PC-9 (cell line): ENCODE measurements at regions not wholly inside any gene's neighbourhood (a gene's known extent, or its start where the extent isn't known, plus 50 kb on each side); places are given as distances from the start of the nearest gene placed in this dataset.

Experiments
- BruUV-seq: library from RNA; stranded (reverse); fragments of 400-500 nt; replicated peaks from 2 replicates; lab custom pipeline; 2021; lab: Mats Ljungman, UMichigan
- CTCF ChIA-PET: fragments of 300-600 bp; sonication (Branson Sonifier 250); formaldehyde crosslinking; loops from one replicate; lab custom pipeline; 2022; ENCODE audit warnings: antibody characterized with exemption; lab: Charles Lee
- POLR2A ChIA-PET: fragments of 300-600 bp; sonication (Branson Sonifier 250); formaldehyde crosslinking; loops from one replicate; lab custom pipeline; 2022; ENCODE audit warnings: antibody characterized with exemption; ENCODE audit not compliant: unreplicated experiment; lab: Charles Lee
- DNase-seq, 2 experiments: peaks; one replicate each; pipeline versions ENCODE4 v3.0.0 to v3.0.0-alpha.2; 2015 to 2022; ENCODE audit warnings: mixed read lengths in 1 of 2
- H2AFZ ChIP-seq: fragments of 200-600 bp; sonication (generic); 2 replicates; pipeline ENCODE4 v1.8.1; 2017; ENCODE audit warnings: antibody characterized with exemption
- H3F3A ChIP-seq: fragments of 200-600 bp; sonication (generic); 2 replicates; pipeline ENCODE4 v1.8.1; 2017; ENCODE audit warnings: antibody characterized with exemption, mild to moderate bottlenecking, low read depth; ENCODE audit not compliant: insufficient read depth
- H3K27ac ChIP-seq: fragments of 200-600 bp; sonication (generic); 2 replicates; pipeline ENCODE4 v1.6.1; 2016; ENCODE audit warnings: mixed run types
- H3K27me3 ChIP-seq: fragments of 200-600 bp; sonication (generic); 2 replicates; pipeline ENCODE4 v1.6.1; 2016; ENCODE audit warnings: low read depth, mixed run types; ENCODE audit not compliant: insufficient read depth
- H3K36me3 ChIP-seq: fragments of 200-600 bp; sonication (generic); 2 replicates; pipeline ENCODE4 v1.6.1; 2016; ENCODE audit warnings: low read depth, mixed run types
- H3K4me1 ChIP-seq: fragments of 200-600 bp; sonication (generic); replicated peaks from 2 replicates; pipeline ENCODE4 v1.6.1; 2016; ENCODE audit warnings: mixed run types; ENCODE audit not compliant: insufficient read depth
- H3K4me2 ChIP-seq: fragments of 200-600 bp; sonication (generic); 2 replicates; pipeline ENCODE4 v1.6.1; 2017; ENCODE audit warnings: mixed run types
- H3K4me3 ChIP-seq: fragments of 200-600 bp; sonication (generic); 2 replicates; pipeline ENCODE4 v1.6.1; 2016; ENCODE audit warnings: mixed run types
- H3K79me2 ChIP-seq: fragments of 200-600 bp; sonication (generic); 2 replicates; pipeline ENCODE4 v1.6.1; 2017; ENCODE audit warnings: low read depth, mixed run types
- H3K9me2 ChIP-seq: fragments of 200-600 bp; sonication (generic); 2 replicates; pipeline ENCODE4 v1.8.1; 2017; ENCODE audit warnings: mild to moderate bottlenecking; ENCODE audit not compliant: insufficient read depth
- H3K9me3 ChIP-seq: fragments of 200-600 bp; sonication (generic); 2 replicates; pipeline ENCODE4 v1.8.1; 2016; ENCODE audit warnings: low read depth; ENCODE audit not compliant: insufficient read depth
- H4K20me1 ChIP-seq: fragments of 200-600 bp; sonication (generic); 2 replicates; pipeline ENCODE4 v1.8.1; 2017; ENCODE audit not compliant: insufficient read depth
- EZH2 ChIP-seq: fragments of 200-600 bp; sonication (generic); IDR thresholded peaks from 2 replicates; pipeline ENCODE4 v1.8.0; 2017; ENCODE audit warnings: antibody characterized with exemption, low read depth
- intact Hi-C: fragments of 100-400 bp; cut with micrococcal nuclease; formaldehyde crosslinking; loops from one replicate; pipeline ENCODE4 v1.10.0; 2022; ENCODE audit not compliant: unreplicated experiment
- TF ChIP-seq, protein P1 (sequence below): fragments of 200-600 bp; sonication (generic); conservative IDR thresholded peaks from 2 replicates; pipeline ENCODE4 v1.6.1; 2017; ENCODE audit warnings: mixed run types, antibody characterized with exemption, mild to moderate bottlenecking, moderate library complexity

DNA sequence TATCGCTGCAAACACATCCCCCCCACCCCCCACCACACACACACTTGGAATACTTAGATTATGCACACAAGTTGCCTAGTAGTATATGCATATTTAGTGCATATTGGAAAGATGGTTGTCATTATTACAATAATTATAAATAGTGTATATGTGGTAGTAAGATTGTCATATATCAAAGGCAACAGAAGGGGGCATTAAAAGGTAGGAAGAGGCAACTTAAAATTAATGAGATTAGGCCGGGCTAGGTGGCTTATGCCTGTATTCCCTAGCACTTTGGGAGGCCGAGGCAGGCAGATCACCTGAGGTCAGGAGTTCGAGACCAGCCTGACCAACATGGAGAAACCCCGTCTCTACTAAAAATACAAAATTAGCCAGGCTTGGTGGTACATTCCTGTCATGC, 52.1 kb downstream of the GSC start:
- no peaks in the 10 kb centered on the region for H3K79me2 ChIP-seq
- intact Hi-C loops = no loop called here
- H3K27me3 ChIP-seq = peaks cover 17% of the 10 kb centered on the region
- no peak overlapping the region for H2AFZ ChIP-seq
- H3K9me2 ChIP-seq = no peaks in the 10 kb centered on the region
- no peaks in the 10 kb centered on the region for H3F3A ChIP-seq
- H3K4me1 ChIP-seq = no peaks in the 10 kb centered on the region
- TF ChIP-seq EZH2 = no peak
- TF ChIP-seq, protein P1, sequence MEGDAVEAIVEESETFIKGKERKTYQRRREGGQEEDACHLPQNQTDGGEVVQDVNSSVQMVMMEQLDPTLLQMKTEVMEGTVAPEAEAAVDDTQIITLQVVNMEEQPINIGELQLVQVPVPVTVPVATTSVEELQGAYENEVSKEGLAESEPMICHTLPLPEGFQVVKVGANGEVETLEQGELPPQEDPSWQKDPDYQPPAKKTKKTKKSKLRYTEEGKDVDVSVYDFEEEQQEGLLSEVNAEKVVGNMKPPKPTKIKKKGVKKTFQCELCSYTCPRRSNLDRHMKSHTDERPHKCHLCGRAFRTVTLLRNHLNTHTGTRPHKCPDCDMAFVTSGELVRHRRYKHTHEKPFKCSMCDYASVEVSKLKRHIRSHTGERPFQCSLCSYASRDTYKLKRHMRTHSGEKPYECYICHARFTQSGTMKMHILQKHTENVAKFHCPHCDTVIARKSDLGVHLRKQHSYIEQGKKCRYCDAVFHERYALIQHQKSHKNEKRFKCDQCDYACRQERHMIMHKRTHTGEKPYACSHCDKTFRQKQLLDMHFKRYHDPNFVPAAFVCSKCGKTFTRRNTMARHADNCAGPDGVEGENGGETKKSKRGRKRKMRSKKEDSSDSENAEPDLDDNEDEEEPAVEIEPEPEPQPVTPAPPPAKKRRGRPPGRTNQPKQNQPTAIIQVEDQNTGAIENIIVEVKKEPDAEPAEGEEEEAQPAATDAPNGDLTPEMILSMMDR = no peak
- no peaks in the 10 kb centered on the region for H3K36me3 ChIP-seq
- BruUV-seq = no TSS peak
- no peak overlapping the region for H3K4me2 ChIP-seq
- CTCF ChIA-PET = no interaction called here
- no peak overlapping the region for H3K4me3 ChIP-seq
- H3K9me3 ChIP-seq = no peaks in the 10 kb centered on the region
- POLR2A ChIA-PET = no interaction called here
- no peak for DNase-seq
- H3K27ac ChIP-seq = no peak overlapping the region
- H4K20me1 ChIP-seq = no peaks in the 10 kb centered on the region

DNA sequence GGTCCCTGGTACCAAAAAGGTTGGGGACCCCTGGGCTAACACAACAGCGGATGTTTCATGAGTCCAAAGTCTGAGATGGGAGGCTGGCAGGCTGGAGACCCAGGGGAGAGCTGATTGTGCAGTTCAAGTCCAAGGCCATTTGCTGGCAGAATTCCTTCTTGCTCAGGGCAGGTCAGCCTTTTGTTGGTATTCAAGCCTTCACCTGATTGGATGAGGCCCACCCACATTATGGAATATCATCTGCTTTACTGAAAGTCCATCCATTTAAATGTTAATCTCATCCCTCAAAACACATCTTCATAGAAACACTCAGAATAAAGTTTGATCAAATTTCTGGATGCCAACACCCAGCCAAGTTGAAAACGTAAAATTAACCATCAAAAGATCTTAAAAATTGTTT, 52.9 kb downstream of the GSC start:
- intact Hi-C loops = no loop called here
- H3K4me3 ChIP-seq = no peak overlapping the region
- no peaks in the 10 kb centered on the region for H3K9me3 ChIP-seq
- BruUV-seq = no TSS peak
- H3F3A ChIP-seq = no peaks in the 10 kb centered on the region
- H3K27me3 ChIP-seq = peaks cover 21% of the 10 kb centered on the region
- ChIA-PET POLR2A (no interaction called here), CTCF (no interaction called here)
- no peak for DNase-seq
- H3K9me2 ChIP-seq = no peaks in the 10 kb centered on the region
- H3K4me1 ChIP-seq = no peaks in the 10 kb centered on the region
- no peaks in the 10 kb centered on the region for H3K36me3 ChIP-seq
- H2AFZ ChIP-seq = no peak overlapping the region
- H3K4me2 ChIP-seq = no peak overlapping the region
- H3K27ac ChIP-seq = no peak overlapping the region
- TF ChIP-seq, protein P1 = no peak
- no peak for TF ChIP-seq EZH2
- no peaks in the 10 kb centered on the region for H4K20me1 ChIP-seq
- no peaks in the 10 kb centered on the region for H3K79me2 ChIP-seq

DNA sequence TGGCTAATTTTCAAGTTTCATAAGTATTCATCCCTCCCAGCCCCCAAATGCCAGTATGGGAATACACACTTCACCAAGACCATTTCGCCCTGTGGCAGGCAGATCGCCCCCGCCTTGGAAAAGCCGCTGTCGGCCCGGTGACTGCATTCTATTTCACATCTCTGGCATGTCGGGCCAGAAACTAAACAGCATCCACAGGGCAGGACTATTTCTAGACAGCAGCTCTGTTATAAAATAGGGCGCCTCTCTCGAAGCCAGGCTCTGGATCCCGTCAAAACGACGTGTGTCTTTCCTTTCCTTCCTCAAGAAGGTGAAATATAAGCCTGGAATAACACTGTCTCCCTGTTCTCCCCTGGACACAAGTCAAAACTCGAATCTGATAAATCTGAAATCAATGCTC, 56.8 kb downstream of the GSC start:
- Histone ChIP-seq H2AFZ (no peak overlapping the region), H3K27ac (no peak overlapping the region), H3F3A (no peaks in the 10 kb centered on the region), H3K4me2 (no peak overlapping the region), H3K79me2 (no peaks in the 10 kb centered on the region), H3K4me3 (no peak overlapping the region), H3K27me3 (peaks cover 36% of the 10 kb centered on the region), H3K4me1 (no peaks in the 10 kb centered on the region), H3K36me3 (no peaks in the 10 kb centered on the region), H4K20me1 (no peaks in the 10 kb centered on the region), H3K9me2 (no peaks in the 10 kb centered on the region), H3K9me3 (no peaks in the 10 kb centered on the region)
- ChIA-PET CTCF (no interaction called here), POLR2A (no interaction called here)
- TF ChIP-seq EZH2 = no peak
- TF ChIP-seq, protein P1 = no peak
- no peak for DNase-seq
- intact Hi-C loops = no loop called here
- BruUV-seq = no TSS peak
